NT2/D1 (cell line): ENCODE measurements at regions not wholly inside any gene's neighbourhood (a gene's known extent, or its start where the extent isn't known, plus 50 kb on each side); places are given as distances from the start of the nearest gene placed in this dataset.

ENCODE experiments used
- DNase-seq: peaks from one replicate; pipeline ENCODE4 v3.0.0-alpha.2; 2011; ENCODE audit warnings: low read depth, low spot score
- H3K27me3 ChIP-seq: 2 replicates; pipeline ENCODE4 v1.6.0; 2011; ENCODE audit warnings: mild to moderate bottlenecking; ENCODE audit not compliant: insufficient read length, insufficient read depth
- H3K36me3 ChIP-seq: 2 replicates; pipeline ENCODE4 v1.6.1; 2011; ENCODE audit warnings: mild to moderate bottlenecking, low read length, mixed read lengths; ENCODE audit not compliant: insufficient read depth, insufficient read length
- H3K4me1 ChIP-seq: 2 replicates; pipeline ENCODE4 v1.5.1; 2011; ENCODE audit not compliant: insufficient read depth, insufficient read length
- H3K4me3 ChIP-seq: 2 replicates; pipeline ENCODE4 v1.5.1; 2011; ENCODE audit warnings: low read depth; ENCODE audit not compliant: insufficient read length
- H3K9ac ChIP-seq: 2 replicates; pipeline ENCODE4 v1.6.0; 2011; ENCODE audit warnings: low read depth; ENCODE audit not compliant: insufficient read length
- H3K9me3 ChIP-seq: 2 replicates; pipeline ENCODE4 v1.5.1; 2011; ENCODE audit warnings: mild to moderate bottlenecking, low read length; ENCODE audit not compliant: insufficient read depth
- SUZ12 ChIP-seq: IDR thresholded peaks from 2 replicates; pipeline ENCODE4 v1.6.1; 2011; ENCODE audit not compliant: insufficient read length, insufficient read depth; ENCODE audit errors: extremely low read depth
- YY1 ChIP-seq: IDR thresholded peaks from 2 replicates; pipeline ENCODE4 v1.6.1; 2011; ENCODE audit not compliant: insufficient read length, insufficient read depth
- ZNF274 ChIP-seq: IDR thresholded peaks from 2 replicates; pipeline ENCODE4 v1.6.1; 2011; ENCODE audit warnings: mild to moderate bottlenecking, low read depth, low read length

DNA sequence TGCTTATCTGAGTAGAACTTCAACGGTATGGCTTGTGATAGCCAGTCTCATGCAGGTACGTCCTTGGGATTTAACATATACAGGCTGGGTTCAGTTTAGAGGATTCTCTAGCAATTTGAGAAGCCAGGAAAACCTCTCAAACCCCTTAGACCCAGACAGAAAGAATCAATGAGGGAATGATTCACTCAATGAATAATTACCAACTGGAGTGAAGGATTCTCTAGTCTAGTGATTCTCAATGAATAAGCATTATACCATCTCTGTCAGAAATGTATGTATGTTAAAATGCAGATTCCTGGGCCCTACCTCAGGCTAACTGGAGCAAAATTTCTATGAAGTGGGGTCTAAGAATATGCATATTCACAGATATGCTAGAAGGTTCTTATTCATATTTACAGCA lies 54.5 kb upstream of the APP start:
- Histone ChIP-seq H3K36me3 (no peaks in the 10 kb centered on the region), H3K9ac (no peak overlapping the region), H3K4me1 (no peaks in the 10 kb centered on the region), H3K9me3 (no peaks in the 10 kb centered on the region; the same call in 1 of the 2 replicates), H3K4me3 (no peak overlapping the region), H3K27me3 (no peaks in the 10 kb centered on the region)
- no peak for TF ChIP-seq YY1
- TF ChIP-seq SUZ12, result no peak
- no peak for TF ChIP-seq ZNF274
- DNase-seq, result no peak

DNA sequence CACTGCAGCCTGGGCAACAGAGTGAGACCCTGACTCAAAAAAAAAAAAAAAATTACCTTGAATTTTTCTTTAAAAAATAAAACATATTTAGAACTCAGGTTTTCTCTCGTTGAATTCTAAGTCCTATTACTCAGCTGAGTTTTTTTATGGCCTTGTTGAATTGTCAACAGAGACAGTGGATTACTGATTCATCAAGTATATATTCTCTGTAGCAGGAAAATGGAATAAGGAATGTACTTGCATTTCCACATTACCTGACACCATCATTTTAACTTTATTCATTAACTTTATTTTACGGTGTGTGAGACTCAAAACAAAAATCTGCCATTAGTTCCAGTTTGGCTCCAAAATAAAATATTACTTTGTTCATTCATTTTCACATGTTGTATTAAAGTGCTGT lies 53.8 kb upstream of the APP start:
- H3K36me3 ChIP-seq, result no peaks in the 10 kb centered on the region
- TF ChIP-seq ZNF274 (no peak), SUZ12 (no peak), YY1 (no peak)
- H3K4me3 ChIP-seq, result no peak overlapping the region
- no peak for DNase-seq
- H3K9me3 ChIP-seq, result peaks cover 2% of the 10 kb centered on the region; the same call in 1 of the 2 replicates
- H3K27me3 ChIP-seq, result no peaks in the 10 kb centered on the region
- no peaks in the 10 kb centered on the region for H3K4me1 ChIP-seq
- no peak overlapping the region for H3K9ac ChIP-seq
